ENCODE measurements at regions not wholly inside any gene's neighbourhood (a gene's known extent, or its start where the extent isn't known, plus 50 kb on each side); places are given as distances from the start of the nearest gene placed in this dataset.
"Not testable (repeated sequence)": the region's sequence is repeated elsewhere in the genome, so short reads cannot be mapped to it uniquely, and the experiment has no call there.

DNA sequence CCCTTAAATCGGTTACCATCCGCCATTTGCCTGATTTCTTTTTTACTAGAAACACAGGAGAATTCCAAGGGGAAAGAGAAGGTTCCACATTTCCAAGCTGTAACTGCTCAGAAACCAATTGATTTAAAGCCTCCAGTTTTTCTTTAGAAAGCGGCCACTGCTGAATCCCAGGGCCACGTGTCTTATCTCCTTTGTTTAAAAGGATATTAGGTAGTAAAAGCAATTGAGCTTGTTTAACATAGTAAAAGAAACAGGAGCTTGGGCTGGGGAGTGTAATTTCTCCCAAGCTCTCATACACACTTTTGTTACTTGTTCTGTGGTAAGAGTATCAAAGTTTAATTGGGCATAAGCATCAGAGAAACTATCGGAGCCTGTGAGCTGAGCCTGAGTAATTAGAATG, 180.0 kb downstream of the OTOP1 start:
- DNase-seq (ENCODE audit: low read depth); in situ Hi-C loops (cut with HindIII; ENCODE audit: low sequenced_read_pairs): not testable (repeated sequence)

GRCh38 chr4:4047202-4047601, 179.5 kb downstream of the OTOP1 start:
- in situ Hi-C loops (cut with HindIII; ENCODE audit: low sequenced_read_pairs); DNase-seq (ENCODE audit: low read depth): not testable (repeated sequence)

More for the DNA sequence above, 180.0 kb downstream of the OTOP1 start:
- H3K4me3 ChIP-seq (ENCODE audit: low read depth, low read length), result not testable (repeated sequence)

GRCh38 chr4:4048227-4048626, 178.5 kb downstream of the OTOP1 start:
- H3K4me3 ChIP-seq (ENCODE audit: low read depth, low read length); DNase-seq (ENCODE audit: low read depth); in situ Hi-C loops (cut with HindIII; ENCODE audit: low sequenced_read_pairs): not testable (repeated sequence)

More at GRCh38 chr4:4047202-4047601, 179.5 kb downstream of the OTOP1 start:
- H3K4me3 ChIP-seq (ENCODE audit: low read depth, low read length), result not testable (repeated sequence)

- DNase-seq (ENCODE audit: low read depth); in situ Hi-C loops (cut with HindIII; ENCODE audit: low sequenced_read_pairs); H3K4me3 ChIP-seq (ENCODE audit: low read depth, low read length): not testable (repeated sequence)
Observed at GRCh38 chr4:4050781-4051180, 175.9 kb downstream of the OTOP1 start.

- DNase-seq (ENCODE audit: low read depth); H3K4me3 ChIP-seq (ENCODE audit: low read depth, low read length); in situ Hi-C loops (cut with HindIII; ENCODE audit: low sequenced_read_pairs): not testable (repeated sequence)
Observed at GRCh38 chr4:4052933-4053332, 173.8 kb downstream of the OTOP1 start.

- H3K4me3 ChIP-seq (ENCODE audit: low read depth, low read length); in situ Hi-C loops (cut with HindIII; ENCODE audit: low sequenced_read_pairs); DNase-seq (ENCODE audit: low read depth): not testable (repeated sequence)
Observed at GRCh38 chr4:4057226-4057625, 169.5 kb downstream of the OTOP1 start.

DNA sequence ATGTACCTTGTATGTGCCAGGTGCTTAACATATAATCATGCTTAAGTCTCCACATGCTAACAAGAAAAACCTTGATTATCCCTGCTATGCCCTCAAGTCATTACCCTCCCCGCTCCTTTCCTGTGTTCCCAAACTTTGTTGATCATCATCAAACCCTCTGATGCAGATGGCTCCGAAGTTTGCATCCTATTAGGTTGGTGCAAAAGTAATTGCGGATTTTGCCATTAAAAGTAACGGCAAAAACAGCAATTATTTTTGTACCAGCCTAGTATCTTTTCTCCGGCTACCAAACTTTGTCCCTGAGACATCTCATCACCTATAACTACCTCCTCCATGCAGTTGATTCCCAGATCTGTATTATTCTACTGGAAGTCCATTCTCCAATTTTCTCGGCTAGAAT, 142.6 kb downstream of the OTOP1 start:
- H3K4me3 ChIP-seq (ENCODE audit: low read depth, low read length); in situ Hi-C loops (cut with HindIII; ENCODE audit: low sequenced_read_pairs); DNase-seq (ENCODE audit: low read depth): not testable (repeated sequence)

GRCh38 chr4:4089716-4090419, 136.9 kb downstream of the OTOP1 start:
- H3K4me3 ChIP-seq (ENCODE audit: low read depth, low read length); in situ Hi-C loops (cut with HindIII; ENCODE audit: low sequenced_read_pairs); DNase-seq (ENCODE audit: low read depth): not testable (repeated sequence)

GRCh38 chr4:4090720-4091119, 136.0 kb downstream of the OTOP1 start:
- in situ Hi-C loops (cut with HindIII; ENCODE audit: low sequenced_read_pairs), result not testable (repeated sequence)

GRCh38 chr4:4092159-4092558, 134.6 kb downstream of the OTOP1 start:
- in situ Hi-C loops (cut with HindIII; ENCODE audit: low sequenced_read_pairs); DNase-seq (ENCODE audit: low read depth): not testable (repeated sequence)

More at GRCh38 chr4:4090720-4091119, 136.0 kb downstream of the OTOP1 start:
- not testable (repeated sequence) for DNase-seq (ENCODE audit: low read depth); H3K4me3 ChIP-seq (ENCODE audit: low read depth, low read length)

DNA sequence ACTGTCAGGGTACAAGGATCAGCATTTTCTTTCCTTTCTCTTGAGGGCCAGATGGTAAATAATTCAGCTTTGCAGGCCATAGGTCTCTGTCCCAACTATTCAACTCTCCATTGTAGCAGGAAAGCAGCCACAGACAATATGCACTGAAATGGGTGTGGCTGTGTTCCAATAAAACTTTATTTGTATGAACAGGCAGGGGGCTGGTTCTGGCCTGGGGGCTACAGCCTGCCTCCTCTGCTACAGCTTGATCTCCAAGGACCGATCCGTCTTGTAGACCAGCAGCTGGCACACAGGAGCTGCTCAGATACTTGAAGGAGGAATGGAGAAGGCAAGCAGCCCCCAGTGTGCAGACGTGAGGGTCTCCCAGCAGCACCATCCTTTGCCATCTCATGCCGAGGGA, 127.1 kb downstream of the OTOP1 start:
- H3K4me3 ChIP-seq (ENCODE audit: low read depth, low read length); DNase-seq (ENCODE audit: low read depth); in situ Hi-C loops (cut with HindIII; ENCODE audit: low sequenced_read_pairs): not testable (repeated sequence)

More at GRCh38 chr4:4092159-4092558, 134.6 kb downstream of the OTOP1 start:
- H3K4me3 ChIP-seq (ENCODE audit: low read depth, low read length), result not testable (repeated sequence)

DNA sequence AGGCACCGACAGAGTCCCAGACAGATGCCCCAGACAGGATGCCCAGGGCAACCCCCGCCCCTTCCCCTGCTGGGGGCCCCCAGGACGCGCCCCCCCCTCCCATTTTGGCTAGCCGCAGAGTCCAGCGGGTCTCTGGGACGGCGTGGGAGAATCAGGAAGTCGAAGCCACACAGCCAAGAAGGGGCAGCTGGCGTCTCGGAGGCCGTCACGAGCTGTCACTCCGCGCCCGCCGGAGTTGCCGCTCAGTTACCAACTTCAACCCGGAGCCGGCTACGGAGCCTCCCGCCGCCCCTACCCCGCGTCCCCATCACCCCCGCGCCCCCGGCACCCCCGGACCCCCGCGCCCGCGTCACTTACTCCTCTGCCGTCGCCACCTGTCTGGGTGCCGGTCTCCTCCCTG, 119.8 kb downstream of the OTOP1 start:
- in situ Hi-C loops (cut with HindIII; ENCODE audit: low sequenced_read_pairs); H3K4me3 ChIP-seq (ENCODE audit: low read depth, low read length); DNase-seq (ENCODE audit: low read depth): not testable (repeated sequence)

DNA sequence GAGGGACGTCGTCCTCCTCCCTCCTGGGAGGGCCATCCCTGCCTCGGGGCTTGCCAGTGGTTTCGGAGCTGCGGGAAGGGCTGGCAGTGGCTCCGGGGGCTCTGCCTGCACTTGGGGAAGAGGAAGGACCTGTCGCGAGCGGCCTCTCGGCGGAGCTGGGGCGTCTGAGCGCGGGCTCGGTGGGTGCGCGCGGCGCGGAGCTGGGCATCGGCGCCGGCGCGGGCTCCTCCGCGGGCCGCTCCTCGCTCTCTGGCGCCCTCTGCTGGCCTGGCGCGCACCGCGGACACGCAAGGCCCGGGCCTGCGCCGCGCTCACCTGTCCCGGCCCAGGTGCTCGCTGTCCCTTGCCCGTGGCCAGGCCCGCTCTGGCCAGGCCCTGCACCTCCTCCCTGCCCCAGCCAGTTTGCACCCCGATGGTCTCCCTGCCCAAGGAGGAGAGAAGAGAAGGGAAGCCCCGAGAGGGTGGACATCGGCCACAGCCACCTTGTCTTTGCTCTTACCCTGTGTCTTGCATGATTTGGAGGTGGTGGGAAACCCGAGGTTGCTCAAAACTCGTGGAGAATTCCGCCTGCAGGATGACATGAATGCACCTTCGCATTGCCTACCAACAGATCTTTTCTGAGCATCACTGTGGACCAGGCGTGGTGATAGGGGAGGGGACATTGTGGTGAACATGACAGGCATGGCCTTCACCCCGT, 119.2 kb downstream of the OTOP1 start:
- in situ Hi-C loops (cut with HindIII; ENCODE audit: low sequenced_read_pairs); DNase-seq (ENCODE audit: low read depth): not testable (repeated sequence)
- TF ChIP-seq, protein P1, sequence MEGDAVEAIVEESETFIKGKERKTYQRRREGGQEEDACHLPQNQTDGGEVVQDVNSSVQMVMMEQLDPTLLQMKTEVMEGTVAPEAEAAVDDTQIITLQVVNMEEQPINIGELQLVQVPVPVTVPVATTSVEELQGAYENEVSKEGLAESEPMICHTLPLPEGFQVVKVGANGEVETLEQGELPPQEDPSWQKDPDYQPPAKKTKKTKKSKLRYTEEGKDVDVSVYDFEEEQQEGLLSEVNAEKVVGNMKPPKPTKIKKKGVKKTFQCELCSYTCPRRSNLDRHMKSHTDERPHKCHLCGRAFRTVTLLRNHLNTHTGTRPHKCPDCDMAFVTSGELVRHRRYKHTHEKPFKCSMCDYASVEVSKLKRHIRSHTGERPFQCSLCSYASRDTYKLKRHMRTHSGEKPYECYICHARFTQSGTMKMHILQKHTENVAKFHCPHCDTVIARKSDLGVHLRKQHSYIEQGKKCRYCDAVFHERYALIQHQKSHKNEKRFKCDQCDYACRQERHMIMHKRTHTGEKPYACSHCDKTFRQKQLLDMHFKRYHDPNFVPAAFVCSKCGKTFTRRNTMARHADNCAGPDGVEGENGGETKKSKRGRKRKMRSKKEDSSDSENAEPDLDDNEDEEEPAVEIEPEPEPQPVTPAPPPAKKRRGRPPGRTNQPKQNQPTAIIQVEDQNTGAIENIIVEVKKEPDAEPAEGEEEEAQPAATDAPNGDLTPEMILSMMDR (IDR thresholded peaks at IDR 0.05; ENCODE audit: low read depth, low read length, missing control alignments), result peak; percentile 46
- peak overlapping the region; percentile 27 for H3K4me3 ChIP-seq (ENCODE audit: low read depth, low read length)

DNA sequence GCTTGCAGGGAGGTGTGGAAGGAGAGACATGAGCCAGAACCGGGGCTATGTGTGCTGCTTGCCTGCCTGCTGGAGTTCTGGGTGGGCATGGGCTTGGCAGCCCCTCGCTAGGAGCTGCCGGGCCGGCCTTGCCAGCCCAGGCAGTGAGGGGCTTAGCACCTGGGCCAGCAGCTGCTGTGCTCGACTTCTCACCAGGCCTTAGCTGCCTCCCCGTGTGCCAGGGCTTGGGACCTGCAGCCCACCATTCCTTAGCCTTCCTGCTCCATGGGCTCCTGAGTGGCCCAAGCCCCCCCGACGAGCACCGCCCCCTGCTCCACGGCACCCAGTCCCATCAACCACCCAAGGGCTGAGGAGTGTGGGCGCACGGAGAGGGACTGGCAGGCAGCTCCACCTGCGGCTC, 111.3 kb downstream of the OTOP1 start:
- DNase-seq (ENCODE audit: low read depth); in situ Hi-C loops (cut with HindIII; ENCODE audit: low sequenced_read_pairs); H3K4me3 ChIP-seq (ENCODE audit: low read depth, low read length): not testable (repeated sequence)

DNA sequence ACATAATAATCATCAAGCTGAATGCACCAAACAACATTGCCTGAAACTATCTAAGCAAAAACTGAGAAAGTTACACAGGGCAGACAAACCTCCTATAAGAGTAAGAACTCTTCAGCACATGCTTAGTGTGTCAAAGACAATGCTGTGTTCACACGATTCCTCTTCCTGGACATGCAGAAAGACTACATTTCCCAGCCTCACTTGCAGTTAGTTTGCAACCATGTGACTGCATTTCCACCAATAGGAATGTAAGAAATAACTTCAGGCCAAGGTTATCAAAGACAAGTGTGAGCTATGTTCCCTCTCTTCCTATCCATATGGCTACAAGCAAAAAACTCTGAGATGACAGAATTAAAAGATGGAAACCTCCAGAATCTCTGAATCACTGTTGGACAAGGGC, 109.8 kb downstream of the OTOP1 start:
- DNase-seq (ENCODE audit: low read depth); in situ Hi-C loops (cut with HindIII; ENCODE audit: low sequenced_read_pairs): not testable (repeated sequence)

GRCh38 chr4:4134368-4134767, 92.4 kb downstream of the OTOP1 start:
- DNase-seq (ENCODE audit: low read depth); in situ Hi-C loops (cut with HindIII; ENCODE audit: low sequenced_read_pairs); H3K4me3 ChIP-seq (ENCODE audit: low read depth, low read length): not testable (repeated sequence)

More for the DNA sequence above, 109.8 kb downstream of the OTOP1 start:
- not testable (repeated sequence) for H3K4me3 ChIP-seq (ENCODE audit: low read depth, low read length)

DNA sequence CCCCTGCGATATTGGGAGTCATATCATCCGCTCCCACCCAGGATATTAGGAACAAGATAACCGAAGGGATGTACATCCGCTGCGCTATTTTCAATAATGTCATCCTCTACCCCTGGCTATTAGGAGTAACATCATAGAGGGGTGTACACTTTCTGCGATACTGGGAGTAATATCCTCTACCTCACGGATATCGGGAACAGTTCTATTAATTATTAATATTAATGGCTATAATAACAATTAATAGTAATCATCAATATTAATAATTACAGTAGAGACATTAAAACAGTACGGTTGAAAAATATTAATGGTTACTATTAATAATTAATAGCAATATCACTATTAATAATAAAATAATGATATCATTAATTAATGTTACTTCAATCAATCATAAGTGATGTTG, 90.1 kb downstream of the OTOP1 start:
- H3K4me3 ChIP-seq (ENCODE audit: low read depth, low read length); DNase-seq (ENCODE audit: low read depth); in situ Hi-C loops (cut with HindIII; ENCODE audit: low sequenced_read_pairs): not testable (repeated sequence)

Data from astrocyte of the cerebellum (primary cell).